K562 (cell line): ENCODE measurements at regions not wholly inside any gene's neighbourhood (a gene's known extent, or its start where the extent isn't known, plus 50 kb on each side); places are given as distances from the start of the nearest gene placed in this dataset.
A peak's percentile ranks its signal among the peaks of the same experiment; 100 is the strongest.

Source experiments
- GATAD2A ChIP-seq: fragments of 450-650 bp; IDR thresholded peaks from 2 replicates; pipeline ENCODE4 v1.6.1; 2017
- PHF8 ChIP-seq: fragments of 200-600 bp; sonication (generic); IDR thresholded peaks from 2 replicates; pipeline ENCODE4 v1.6.1; 2012; ENCODE audit warnings: mixed run types, mild to moderate bottlenecking, inconsistent platforms, low read length, moderate library complexity, borderline replicate concordance
- RBFOX2 ChIP-seq: fragments of 200-400 bp; formaldehyde crosslinking; IDR thresholded peaks from 2 replicates; pipeline ENCODE4 v1.6.1; 2017; ENCODE audit warnings: low read depth, mild to moderate bottlenecking, low read length, moderate library complexity
- TOE1 ChIP-seq, 2 experiments: fragments of 450-650 bp in 1 of 2; sonication (generic) in 1 of 2; formaldehyde crosslinking in 1 of 2; IDR thresholded peaks; 2 replicates each; pipeline versions ENCODE4 v1.7.1 to v1.8.0; 2016 to 2022; ENCODE audit warnings: borderline replicate concordance in 2 of 2, mild to moderate bottlenecking in 2 of 2, antibody characterized with exemption in 1 of 2, inconsistent platforms in 1 of 2, low read depth in 1 of 2, missing genetic modification reagents in 1 of 2, moderate library complexity in 1 of 2
- TF ChIP-seq, protein P1 (sequence below), 2 experiments: fragments of 450-650 bp in 1 of 2; sonication (generic) in 1 of 2; formaldehyde crosslinking in 1 of 2; IDR thresholded peaks; 2 replicates each; pipeline versions ENCODE4 v1.7.1 to v1.9.0; 2016 to 2022; ENCODE audit warnings: inconsistent platforms in 1 of 2, mild to moderate bottlenecking in 1 of 2, missing genetic modification reagents in 1 of 2
- TF ChIP-seq, protein P2 (sequence below): fragments of 200-800 bp; sonication (Bioruptor generic); IDR thresholded peaks from 2 replicates; pipeline ENCODE4 v1.6.1; 2017; ENCODE audit warnings: missing genetic modification characterization, missing compliant biosample characterization
- TF ChIP-seq, protein P3 (sequence below), 2 experiments: IDR thresholded peaks; 2 replicates each; pipeline ENCODE4 v1.6.1; 2011; ENCODE audit warnings: borderline replicate concordance in 1 of 2, control low read depth in 1 of 2, low read depth in 1 of 2, low read length in 1 of 2, mild to moderate bottlenecking in 1 of 2, mixed read lengths in 1 of 2, moderate library complexity in 1 of 2; ENCODE audit not compliant: insufficient read depth in 1 of 2, insufficient read length in 1 of 2, poor library complexity in 1 of 2, severe bottlenecking in 1 of 2; ENCODE audit errors: extremely low read depth in 1 of 2
- TF ChIP-seq, protein P4 (sequence below), 2 experiments: fragments of 450-650 bp; IDR thresholded peaks; 2 replicates each; pipeline ENCODE4 v1.6.1; 2018; ENCODE audit warnings: mild to moderate bottlenecking in 2 of 2, low read depth in 1 of 2; ENCODE audit not compliant: partially characterized antibody in 2 of 2

DNA sequence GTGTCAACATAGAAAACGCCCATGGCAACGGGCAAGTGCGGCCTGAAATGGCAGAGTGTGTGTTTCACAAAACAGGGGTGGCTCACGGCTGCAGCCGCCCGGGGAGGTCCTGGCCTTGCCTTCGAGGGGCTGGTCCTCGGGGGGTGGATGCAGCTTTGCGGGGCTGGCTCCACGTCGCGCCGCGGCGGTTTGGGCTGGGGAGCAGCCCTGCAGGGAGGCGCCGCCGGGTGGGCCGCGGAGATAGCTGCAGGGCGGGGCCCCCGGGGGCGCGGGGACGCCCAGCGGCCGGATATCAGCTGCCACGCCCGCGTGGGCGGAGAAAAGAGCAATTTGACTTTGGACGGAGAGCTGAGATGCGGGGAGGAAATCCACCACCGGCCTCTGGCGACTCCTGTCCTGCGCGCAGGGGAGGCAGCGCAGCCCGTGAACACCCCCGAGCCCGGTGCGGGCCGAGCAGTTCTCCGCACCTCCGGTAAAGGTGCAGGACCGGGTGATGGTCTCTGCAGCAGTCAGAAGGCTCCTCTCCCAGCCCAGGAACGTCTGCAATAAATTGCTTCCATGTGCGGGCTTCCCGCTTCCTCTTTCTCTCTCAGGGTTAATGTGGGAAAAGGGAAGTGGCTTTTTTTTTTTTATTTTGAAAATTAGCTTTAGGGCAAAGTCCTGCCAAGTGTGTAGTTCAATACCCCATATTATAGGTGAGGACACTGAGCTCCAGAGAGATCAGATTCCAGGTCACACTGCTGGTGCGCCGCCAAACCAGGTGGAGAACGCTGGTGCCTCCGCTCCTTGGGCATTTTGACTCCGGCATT lies 110.5 kb downstream of the ARF6 start (continued):
- TF ChIP-seq, protein P1, sequence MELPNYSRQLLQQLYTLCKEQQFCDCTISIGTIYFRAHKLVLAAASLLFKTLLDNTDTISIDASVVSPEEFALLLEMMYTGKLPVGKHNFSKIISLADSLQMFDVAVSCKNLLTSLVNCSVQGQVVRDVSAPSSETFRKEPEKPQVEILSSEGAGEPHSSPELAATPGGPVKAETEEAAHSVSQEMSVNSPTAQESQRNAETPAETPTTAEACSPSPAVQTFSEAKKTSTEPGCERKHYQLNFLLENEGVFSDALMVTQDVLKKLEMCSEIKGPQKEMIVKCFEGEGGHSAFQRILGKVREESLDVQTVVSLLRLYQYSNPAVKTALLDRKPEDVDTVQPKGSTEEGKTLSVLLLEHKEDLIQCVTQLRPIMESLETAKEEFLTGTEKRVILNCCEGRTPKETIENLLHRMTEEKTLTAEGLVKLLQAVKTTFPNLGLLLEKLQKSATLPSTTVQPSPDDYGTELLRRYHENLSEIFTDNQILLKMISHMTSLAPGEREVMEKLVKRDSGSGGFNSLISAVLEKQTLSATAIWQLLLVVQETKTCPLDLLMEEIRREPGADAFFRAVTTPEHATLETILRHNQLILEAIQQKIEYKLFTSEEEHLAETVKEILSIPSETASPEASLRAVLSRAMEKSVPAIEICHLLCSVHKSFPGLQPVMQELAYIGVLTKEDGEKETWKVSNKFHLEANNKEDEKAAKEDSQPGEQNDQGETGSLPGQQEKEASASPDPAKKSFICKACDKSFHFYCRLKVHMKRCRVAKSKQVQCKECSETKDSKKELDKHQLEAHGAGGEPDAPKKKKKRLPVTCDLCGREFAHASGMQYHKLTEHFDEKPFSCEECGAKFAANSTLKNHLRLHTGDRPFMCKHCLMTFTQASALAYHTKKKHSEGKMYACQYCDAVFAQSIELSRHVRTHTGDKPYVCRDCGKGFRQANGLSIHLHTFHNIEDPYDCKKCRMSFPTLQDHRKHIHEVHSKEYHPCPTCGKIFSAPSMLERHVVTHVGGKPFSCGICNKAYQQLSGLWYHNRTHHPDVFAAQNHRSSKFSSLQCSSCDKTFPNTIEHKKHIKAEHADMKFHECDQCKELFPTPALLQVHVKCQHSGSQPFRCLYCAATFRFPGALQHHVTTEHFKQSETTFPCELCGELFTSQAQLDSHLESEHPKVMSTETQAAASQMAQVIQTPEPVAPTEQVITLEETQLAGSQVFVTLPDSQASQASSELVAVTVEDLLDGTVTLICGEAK (IDR thresholded peaks at IDR 0.05) = no peak
- TF ChIP-seq, protein P1 (CRISPR knock-in tag; IDR thresholded peaks at IDR 0.05) = no peak
- 0 out of 2 replicates have a peak, but pooled peaks have one; percentile 21 for TF ChIP-seq TOE1 (IDR thresholded peaks at IDR 0.05; ENCODE audit: borderline replicate concordance)
- no peak for TF ChIP-seq TOE1 (CRISPR knock-in tag; IDR thresholded peaks at IDR 0.05; ENCODE audit: borderline replicate concordance, low read depth)
- TF ChIP-seq RBFOX2 = peak; percentile 95
- peak; percentile 93 for TF ChIP-seq GATAD2A
- TF ChIP-seq, protein P2, sequence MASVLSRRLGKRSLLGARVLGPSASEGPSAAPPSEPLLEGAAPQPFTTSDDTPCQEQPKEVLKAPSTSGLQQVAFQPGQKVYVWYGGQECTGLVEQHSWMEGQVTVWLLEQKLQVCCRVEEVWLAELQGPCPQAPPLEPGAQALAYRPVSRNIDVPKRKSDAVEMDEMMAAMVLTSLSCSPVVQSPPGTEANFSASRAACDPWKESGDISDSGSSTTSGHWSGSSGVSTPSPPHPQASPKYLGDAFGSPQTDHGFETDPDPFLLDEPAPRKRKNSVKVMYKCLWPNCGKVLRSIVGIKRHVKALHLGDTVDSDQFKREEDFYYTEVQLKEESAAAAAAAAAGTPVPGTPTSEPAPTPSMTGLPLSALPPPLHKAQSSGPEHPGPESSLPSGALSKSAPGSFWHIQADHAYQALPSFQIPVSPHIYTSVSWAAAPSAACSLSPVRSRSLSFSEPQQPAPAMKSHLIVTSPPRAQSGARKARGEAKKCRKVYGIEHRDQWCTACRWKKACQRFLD (CRISPR knock-in tag) = peak; percentile 83
- TF ChIP-seq, protein P3, sequence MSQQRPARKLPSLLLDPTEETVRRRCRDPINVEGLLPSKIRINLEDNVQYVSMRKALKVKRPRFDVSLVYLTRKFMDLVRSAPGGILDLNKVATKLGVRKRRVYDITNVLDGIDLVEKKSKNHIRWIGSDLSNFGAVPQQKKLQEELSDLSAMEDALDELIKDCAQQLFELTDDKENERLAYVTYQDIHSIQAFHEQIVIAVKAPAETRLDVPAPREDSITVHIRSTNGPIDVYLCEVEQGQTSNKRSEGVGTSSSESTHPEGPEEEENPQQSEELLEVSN (IDR thresholded peaks at IDR 0.05; ENCODE audit: borderline replicate concordance in 1 of 2, extremely low read depth in 1 of 2, insufficient read depth in 1 of 2, insufficient read length in 1 of 2, low read depth in 1 of 2, low read length in 1 of 2, poor library complexity in 1 of 2, severe bottlenecking in 1 of 2) = no peak
- TF ChIP-seq PHF8 = peak; percentile 75; the same call in 1 of the 2 replicates
- TF ChIP-seq, protein P4, sequence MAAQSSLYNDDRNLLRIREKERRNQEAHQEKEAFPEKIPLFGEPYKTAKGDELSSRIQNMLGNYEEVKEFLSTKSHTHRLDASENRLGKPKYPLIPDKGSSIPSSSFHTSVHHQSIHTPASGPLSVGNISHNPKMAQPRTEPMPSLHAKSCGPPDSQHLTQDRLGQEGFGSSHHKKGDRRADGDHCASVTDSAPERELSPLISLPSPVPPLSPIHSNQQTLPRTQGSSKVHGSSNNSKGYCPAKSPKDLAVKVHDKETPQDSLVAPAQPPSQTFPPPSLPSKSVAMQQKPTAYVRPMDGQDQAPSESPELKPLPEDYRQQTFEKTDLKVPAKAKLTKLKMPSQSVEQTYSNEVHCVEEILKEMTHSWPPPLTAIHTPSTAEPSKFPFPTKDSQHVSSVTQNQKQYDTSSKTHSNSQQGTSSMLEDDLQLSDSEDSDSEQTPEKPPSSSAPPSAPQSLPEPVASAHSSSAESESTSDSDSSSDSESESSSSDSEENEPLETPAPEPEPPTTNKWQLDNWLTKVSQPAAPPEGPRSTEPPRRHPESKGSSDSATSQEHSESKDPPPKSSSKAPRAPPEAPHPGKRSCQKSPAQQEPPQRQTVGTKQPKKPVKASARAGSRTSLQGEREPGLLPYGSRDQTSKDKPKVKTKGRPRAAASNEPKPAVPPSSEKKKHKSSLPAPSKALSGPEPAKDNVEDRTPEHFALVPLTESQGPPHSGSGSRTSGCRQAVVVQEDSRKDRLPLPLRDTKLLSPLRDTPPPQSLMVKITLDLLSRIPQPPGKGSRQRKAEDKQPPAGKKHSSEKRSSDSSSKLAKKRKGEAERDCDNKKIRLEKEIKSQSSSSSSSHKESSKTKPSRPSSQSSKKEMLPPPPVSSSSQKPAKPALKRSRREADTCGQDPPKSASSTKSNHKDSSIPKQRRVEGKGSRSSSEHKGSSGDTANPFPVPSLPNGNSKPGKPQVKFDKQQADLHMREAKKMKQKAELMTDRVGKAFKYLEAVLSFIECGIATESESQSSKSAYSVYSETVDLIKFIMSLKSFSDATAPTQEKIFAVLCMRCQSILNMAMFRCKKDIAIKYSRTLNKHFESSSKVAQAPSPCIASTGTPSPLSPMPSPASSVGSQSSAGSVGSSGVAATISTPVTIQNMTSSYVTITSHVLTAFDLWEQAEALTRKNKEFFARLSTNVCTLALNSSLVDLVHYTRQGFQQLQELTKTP (IDR thresholded peaks at IDR 0.05; ENCODE audit: low read depth in 1 of 2, partially characterized antibody in 2 of 2) = no peak
